ENCODE measurements at regions not wholly inside any gene's neighbourhood (a gene's known extent, or its start where the extent isn't known, plus 50 kb on each side); places are given as distances from the start of the nearest gene placed in this dataset.

GRCh38 chr20:60255866-60256265 is 297.6 kb downstream of the CDH26 start:
- no peak overlapping the region for H2BK12ac ChIP-seq (ENCODE audit: low read depth, low read length)
- no peak overlapping the region for H4K5ac ChIP-seq (ENCODE audit: insufficient read length, low read depth, low read length)
- H4K8ac ChIP-seq (ENCODE audit: extremely low read depth, insufficient read depth, low read length), result peak overlapping the region; percentile 28; the same call in 1 of the 2 replicates
- H3K27ac ChIP-seq (ENCODE audit: low read depth, low read length), result no peak overlapping the region
- POLR2A ChIA-PET (ENCODE audit: partially characterized antibody), result no interaction called here
- H3K56ac ChIP-seq (replicated peaks; ENCODE audit: insufficient read length, low read depth, low read length), result no peak overlapping the region
- no peak for TF ChIP-seq RFX5 (IDR thresholded peaks at IDR 0.05; ENCODE audit: borderline replicate concordance, low read depth, low read length)
- no peak overlapping the region for H3K23ac ChIP-seq (ENCODE audit: insufficient read length)
- H3K4me1 ChIP-seq (replicated peaks in 1 of 4; ENCODE audit: control insufficient read depth in 3 of 4, insufficient read depth in 4 of 4, low read length in 3 of 4), result peaks cover 0 to 4% (median 1%) of the 10 kb centered on the region in 4 experiments; a peak in 2 of 7 replicates
- H3K4me2 ChIP-seq (ENCODE audit: insufficient read depth in 1 of 2, low read depth in 2 of 2, low read length in 2 of 2), result no peak overlapping the region
- H3K27me3 ChIP-seq (replicated peaks in 1 of 4; ENCODE audit: control insufficient read depth in 3 of 4, extremely low read depth in 1 of 4, insufficient read depth in 3 of 4, low read length in 3 of 4), result peaks cover 0 to 2% (median 0%) of the 10 kb centered on the region in 4 experiments; a peak in 4 of 7 replicates
- H4K91ac ChIP-seq (replicated peaks; ENCODE audit: insufficient read length, low read length), result no peak overlapping the region
- 91% methylated on average over 6 of the region's 6 CpGs; no CpG with 5 or more reads in 1 of the 2 experiments for WGBS, 2 experiments (ENCODE audit: extremely low coverage in 1 of 2, insufficient coverage in 1 of 2, insufficient read length in 1 of 2, insufficient replicate concordance in 2 of 2, low coverage in 1 of 2, low lambda C conversion rate in 2 of 2, missing lambda C conversion rate in 1 of 2)
- H2BK20ac ChIP-seq (ENCODE audit: low read length), result no peak overlapping the region
- H2AK5ac ChIP-seq (ENCODE audit: low read depth, low read length), result no peak overlapping the region
- H3K9me3 ChIP-seq (ENCODE audit: insufficient read depth in 2 of 2, low read depth in 1 of 2, low read length in 1 of 2), result peaks cover 0 to 6% of the 10 kb centered on the region in 2 experiments; a peak in 1 of 4 replicates
- no peak overlapping the region for H3K9ac ChIP-seq (replicated peaks in 1 of 4; ENCODE audit: extremely low read depth in 1 of 4, low read depth in 3 of 4, low read length in 3 of 4)
- H3K36me3 ChIP-seq (ENCODE audit: control insufficient read depth in 2 of 4, insufficient read depth in 4 of 4, low read length in 3 of 4), result no peaks in the 10 kb centered on the region
- H2BK5ac ChIP-seq (ENCODE audit: low read depth, low read length), result no peak overlapping the region
- CTCF ChIA-PET (ENCODE audit: partially characterized antibody), result no interaction called here
- H3K4me3 ChIP-seq (ENCODE audit: extremely low read depth in 1 of 4, insufficient read depth in 2 of 4, low read depth in 3 of 4, low read length in 4 of 4), result no peak overlapping the region
- H3K23me2 ChIP-seq (ENCODE audit: low read depth, low read length), result no peaks in the 10 kb centered on the region
- H3K18ac ChIP-seq (ENCODE audit: extremely low read depth, low read length), result no peak overlapping the region
- H3K79me1 ChIP-seq (ENCODE audit: low read depth, low read length), result no peaks in the 10 kb centered on the region
- no peaks in the 10 kb centered on the region for H4K20me1 ChIP-seq (replicated peaks in 1 of 2; ENCODE audit: control insufficient read depth in 1 of 2, insufficient read depth in 2 of 2, low read length in 2 of 2)
- FAIRE-seq (no peak), DNase-seq (ENCODE audit: low read depth in 1 of 2, low spot score in 2 of 2) (no peak)
- no peak overlapping the region for H2BK120ac ChIP-seq (replicated peaks; ENCODE audit: low read depth, low read length)
- H2AFZ ChIP-seq (ENCODE audit: low read length), result no peak overlapping the region
- H2BK15ac ChIP-seq (ENCODE audit: low read length), result no peak overlapping the region
- H3K79me2 ChIP-seq (ENCODE audit: control insufficient read depth in 1 of 2, insufficient read depth in 2 of 2, low read length in 2 of 2), result no peaks in the 10 kb centered on the region
- peak overlapping the region; percentile 5 for H3K4ac ChIP-seq (replicated peaks; ENCODE audit: insufficient read length, low read depth, low read length)
- no peak overlapping the region for H3K14ac ChIP-seq (ENCODE audit: insufficient read length)

Data from H1 (cell line).